HEK293T (cell line): ENCODE measurements at regions not wholly inside any gene's neighbourhood (a gene's known extent, or its start where the extent isn't known, plus 50 kb on each side); places are given as distances from the start of the nearest gene placed in this dataset.

Experiments used
- ARNT ChIP-seq: fragments of 450-650 bp; IDR thresholded peaks from 2 replicates; pipeline ENCODE4 v1.6.1; 2017; ENCODE audit warnings: mild to moderate bottlenecking
- BHLHE40 ChIP-seq: fragments of 450-650 bp; IDR thresholded peaks from 2 replicates; pipeline ENCODE4 v1.6.1; 2016; ENCODE audit warnings: mild to moderate bottlenecking, moderate library complexity, borderline replicate concordance
- CTBP1 ChIP-seq: fragments of 450-650 bp; IDR thresholded peaks from 2 replicates; pipeline ENCODE4 v1.6.1; 2016; ENCODE audit warnings: borderline replicate concordance
- ELF4 ChIP-seq: fragments of 450-650 bp; IDR thresholded peaks from 2 replicates; pipeline ENCODE4 v1.6.1; 2017; ENCODE audit warnings: antibody characterized with exemption
- FOXA1 ChIP-seq: fragments of 450-650 bp; IDR thresholded peaks from 2 replicates; pipeline ENCODE4 v1.6.1; 2016; ENCODE audit warnings: mild to moderate bottlenecking
- FOXK2 ChIP-seq: fragments of 450-650 bp; IDR thresholded peaks from 2 replicates; pipeline ENCODE4 v1.6.1; 2016; ENCODE audit warnings: mild to moderate bottlenecking
- FOXM1 ChIP-seq: fragments of 450-650 bp; IDR thresholded peaks from 2 replicates; pipeline ENCODE4 v1.6.1; 2017; ENCODE audit warnings: mild to moderate bottlenecking, borderline replicate concordance
- HDGF ChIP-seq: fragments of 450-650 bp; IDR thresholded peaks from 2 replicates; pipeline ENCODE4 v1.6.1; 2017; ENCODE audit warnings: antibody characterized with exemption, borderline replicate concordance
- LEF1 ChIP-seq: fragments of 450-650 bp; IDR thresholded peaks from 2 replicates; pipeline ENCODE4 v1.6.1; 2017; ENCODE audit warnings: mild to moderate bottlenecking, borderline replicate concordance
- NFRKB ChIP-seq: fragments of 450-650 bp; IDR thresholded peaks from 2 replicates; pipeline ENCODE4 v1.6.1; 2016; ENCODE audit warnings: mild to moderate bottlenecking, moderate library complexity
- SP1 ChIP-seq: fragments of 450-650 bp; IDR thresholded peaks from 2 replicates; pipeline ENCODE4 v1.6.1; 2017
- SUZ12 ChIP-seq: fragments of 450-650 bp; IDR thresholded peaks from 2 replicates; pipeline ENCODE4 v1.6.1; 2016; ENCODE audit warnings: mild to moderate bottlenecking
- ZNF384 ChIP-seq: fragments of 450-650 bp; IDR thresholded peaks from 2 replicates; pipeline ENCODE4 v1.6.1; 2016
- TF ChIP-seq, protein P1 (sequence below): fragments of 450-650 bp; IDR thresholded peaks from 2 replicates; pipeline ENCODE4 v1.6.1; 2016

DNA sequence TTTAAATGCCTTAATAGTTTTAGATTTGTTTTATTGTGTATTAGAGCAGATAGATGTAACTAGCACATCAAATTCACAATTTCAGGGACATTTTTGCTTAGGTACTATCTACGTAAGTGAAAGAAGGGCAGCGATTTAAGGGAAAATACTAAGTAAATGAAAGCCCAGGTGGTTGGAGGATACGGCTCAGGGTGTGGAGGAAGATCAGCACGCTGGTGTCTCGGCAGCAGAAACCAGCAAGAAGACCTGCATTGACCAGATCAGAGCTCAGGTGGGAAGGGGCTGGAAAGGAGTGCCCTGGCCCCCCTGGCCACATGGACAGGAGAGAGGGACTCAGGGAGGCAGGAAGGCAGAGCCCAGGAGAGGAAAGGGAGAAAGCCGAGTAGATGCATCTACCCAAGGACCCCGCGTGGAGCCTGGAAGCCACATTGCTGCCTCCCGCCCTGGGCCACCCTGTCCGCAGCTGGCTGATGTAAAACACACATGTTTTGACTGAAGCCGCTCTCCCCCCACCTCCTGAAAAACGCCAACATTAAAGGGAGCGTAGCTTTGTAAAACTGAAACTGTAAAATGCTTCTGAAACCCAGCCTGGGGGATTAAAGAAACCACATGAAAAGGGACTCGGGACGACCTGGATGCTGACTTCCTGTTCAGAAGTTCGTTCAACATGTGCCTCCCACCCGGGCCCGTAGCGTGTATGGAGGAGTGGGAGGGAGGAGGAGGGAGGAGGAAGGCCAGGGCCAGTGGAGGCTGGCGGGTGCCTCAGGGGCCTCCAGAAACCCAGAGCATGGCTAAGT lies 72.6 kb upstream of the TARDBP start:
- TF ChIP-seq SUZ12 (no peak), SP1 (no peak), BHLHE40 (no peak), FOXM1 (no peak), FOXA1 (no peak), HDGF (no peak), ELF4 (no peak), ARNT (no peak), FOXK2 (no peak), ZNF384 (no peak), CTBP1 (no peak), NFRKB (no peak), LEF1 (no peak)
- TF ChIP-seq, protein P1, sequence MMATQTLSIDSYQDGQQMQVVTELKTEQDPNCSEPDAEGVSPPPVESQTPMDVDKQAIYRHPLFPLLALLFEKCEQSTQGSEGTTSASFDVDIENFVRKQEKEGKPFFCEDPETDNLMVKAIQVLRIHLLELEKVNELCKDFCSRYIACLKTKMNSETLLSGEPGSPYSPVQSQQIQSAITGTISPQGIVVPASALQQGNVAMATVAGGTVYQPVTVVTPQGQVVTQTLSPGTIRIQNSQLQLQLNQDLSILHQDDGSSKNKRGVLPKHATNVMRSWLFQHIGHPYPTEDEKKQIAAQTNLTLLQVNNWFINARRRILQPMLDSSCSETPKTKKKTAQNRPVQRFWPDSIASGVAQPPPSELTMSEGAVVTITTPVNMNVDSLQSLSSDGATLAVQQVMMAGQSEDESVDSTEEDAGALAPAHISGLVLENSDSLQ, result no peak
